ENCODE measurements at regions not wholly inside any gene's neighbourhood (a gene's known extent, or its start where the extent isn't known, plus 50 kb on each side); places are given as distances from the start of the nearest gene placed in this dataset.

DNA sequence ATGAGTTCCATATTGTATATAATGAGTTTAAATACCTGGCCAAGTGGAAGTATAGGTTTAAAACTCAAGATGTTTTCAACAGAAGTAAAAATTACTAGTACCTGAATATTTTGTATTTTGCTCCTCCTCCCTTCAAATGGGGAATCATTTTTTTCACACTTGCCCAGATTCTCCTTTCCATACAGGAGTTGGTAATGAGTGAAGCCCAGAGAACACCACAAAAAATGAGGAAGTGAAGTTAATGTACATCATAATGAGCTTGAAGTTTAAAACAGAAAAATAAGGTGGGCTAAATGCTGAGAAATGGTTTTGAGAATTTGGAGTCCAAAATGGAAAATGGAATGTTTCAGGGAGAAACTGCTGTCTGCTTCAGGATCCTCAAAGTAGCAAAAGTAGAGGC lies 364.8 kb upstream of the EMCN start:
- TF ChIP-seq, protein P1, sequence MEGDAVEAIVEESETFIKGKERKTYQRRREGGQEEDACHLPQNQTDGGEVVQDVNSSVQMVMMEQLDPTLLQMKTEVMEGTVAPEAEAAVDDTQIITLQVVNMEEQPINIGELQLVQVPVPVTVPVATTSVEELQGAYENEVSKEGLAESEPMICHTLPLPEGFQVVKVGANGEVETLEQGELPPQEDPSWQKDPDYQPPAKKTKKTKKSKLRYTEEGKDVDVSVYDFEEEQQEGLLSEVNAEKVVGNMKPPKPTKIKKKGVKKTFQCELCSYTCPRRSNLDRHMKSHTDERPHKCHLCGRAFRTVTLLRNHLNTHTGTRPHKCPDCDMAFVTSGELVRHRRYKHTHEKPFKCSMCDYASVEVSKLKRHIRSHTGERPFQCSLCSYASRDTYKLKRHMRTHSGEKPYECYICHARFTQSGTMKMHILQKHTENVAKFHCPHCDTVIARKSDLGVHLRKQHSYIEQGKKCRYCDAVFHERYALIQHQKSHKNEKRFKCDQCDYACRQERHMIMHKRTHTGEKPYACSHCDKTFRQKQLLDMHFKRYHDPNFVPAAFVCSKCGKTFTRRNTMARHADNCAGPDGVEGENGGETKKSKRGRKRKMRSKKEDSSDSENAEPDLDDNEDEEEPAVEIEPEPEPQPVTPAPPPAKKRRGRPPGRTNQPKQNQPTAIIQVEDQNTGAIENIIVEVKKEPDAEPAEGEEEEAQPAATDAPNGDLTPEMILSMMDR (IDR thresholded peaks at IDR 0.05; ENCODE audit: low read depth, low read length) = no peak
- TF ChIP-seq EZH2phosphoT487 (IDR thresholded peaks at IDR 0.05; ENCODE audit: low read depth) = no peak
